ENCODE measurements at regions not wholly inside any gene's neighbourhood (a gene's known extent, or its start where the extent isn't known, plus 50 kb on each side); places are given as distances from the start of the nearest gene placed in this dataset.

DNA sequence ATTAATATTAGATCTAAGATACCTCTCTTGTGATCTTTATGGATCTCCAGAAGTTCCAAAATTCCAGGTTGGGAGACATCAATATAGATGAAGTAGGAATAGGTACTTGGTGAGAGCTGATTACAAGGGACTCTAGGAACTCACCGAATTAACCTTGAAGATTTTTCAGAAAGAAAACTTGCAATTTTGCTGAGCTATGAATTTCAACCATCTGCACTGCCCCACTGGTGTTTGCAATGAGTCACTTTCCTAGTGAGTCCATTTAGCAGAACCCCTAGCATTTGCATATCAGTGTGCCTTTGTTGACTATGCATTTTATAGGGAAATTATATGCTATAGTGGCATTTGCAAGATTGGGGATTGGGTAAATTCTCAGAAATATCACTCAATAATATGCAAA lies 122.0 kb downstream of the CTNND1 start:
- H3K4me1 ChIP-seq (ENCODE audit: control insufficient read depth in 1 of 2, insufficient read depth in 2 of 2, low read length in 2 of 2): no peaks in the 10 kb centered on the region
- no peak overlapping the region for H3K9ac ChIP-seq (ENCODE audit: low read length)
- no peaks in the 10 kb centered on the region for H3K27me3 ChIP-seq (ENCODE audit: insufficient read depth, low read length)
- H3K4me3 ChIP-seq (ENCODE audit: low read depth, low read length): no peak overlapping the region
- no peak overlapping the region for H4K8ac ChIP-seq (ENCODE audit: low read depth, low read length)
- peaks cover 2% of the 10 kb centered on the region for H3K9me3 ChIP-seq (ENCODE audit: insufficient read depth, low read depth, low read length)
- no peak overlapping the region for H4K91ac ChIP-seq (ENCODE audit: low read depth, low read length)
- no CpG with 5 or more reads among the region's 1 CpG for WGBS (ENCODE audit: extremely low coverage, insufficient coverage, insufficient read length)
- no peaks in the 10 kb centered on the region for H3K79me1 ChIP-seq (ENCODE audit: low read length)
- no peak overlapping the region for H2BK5ac ChIP-seq (ENCODE audit: low read depth, low read length, poor library complexity)
- no peak overlapping the region for H3K27ac ChIP-seq (ENCODE audit: low read depth, low read length)
- no peak overlapping the region for H2BK12ac ChIP-seq (ENCODE audit: low read length)
- no peak overlapping the region for H3K14ac ChIP-seq (ENCODE audit: low read length)
- no peak overlapping the region for H4K12ac ChIP-seq (ENCODE audit: low read depth, low read length)
- no peak overlapping the region for H2AK5ac ChIP-seq (ENCODE audit: low read length)
- no peak for DNase-seq
- no peaks in the 10 kb centered on the region for H3K36me3 ChIP-seq (ENCODE audit: control insufficient read depth in 1 of 2, insufficient read depth in 2 of 2, low read length in 2 of 2)
- H3K18ac ChIP-seq (ENCODE audit: low read length): no peak overlapping the region
- H2AFZ ChIP-seq (ENCODE audit: insufficient read depth, low read length, poor library complexity): no peak overlapping the region
- H3K23ac ChIP-seq (ENCODE audit: low read length): no peak overlapping the region
- no peak overlapping the region for H3K4ac ChIP-seq (ENCODE audit: low read depth, low read length)
- H2BK120ac ChIP-seq (ENCODE audit: insufficient read depth, low read length, poor library complexity): no peak overlapping the region
- no peaks in the 10 kb centered on the region for H3K79me2 ChIP-seq (ENCODE audit: control insufficient read depth, insufficient read depth, low read length, poor library complexity)
- H3K4me2 ChIP-seq (ENCODE audit: low read length): no peak overlapping the region

DNA sequence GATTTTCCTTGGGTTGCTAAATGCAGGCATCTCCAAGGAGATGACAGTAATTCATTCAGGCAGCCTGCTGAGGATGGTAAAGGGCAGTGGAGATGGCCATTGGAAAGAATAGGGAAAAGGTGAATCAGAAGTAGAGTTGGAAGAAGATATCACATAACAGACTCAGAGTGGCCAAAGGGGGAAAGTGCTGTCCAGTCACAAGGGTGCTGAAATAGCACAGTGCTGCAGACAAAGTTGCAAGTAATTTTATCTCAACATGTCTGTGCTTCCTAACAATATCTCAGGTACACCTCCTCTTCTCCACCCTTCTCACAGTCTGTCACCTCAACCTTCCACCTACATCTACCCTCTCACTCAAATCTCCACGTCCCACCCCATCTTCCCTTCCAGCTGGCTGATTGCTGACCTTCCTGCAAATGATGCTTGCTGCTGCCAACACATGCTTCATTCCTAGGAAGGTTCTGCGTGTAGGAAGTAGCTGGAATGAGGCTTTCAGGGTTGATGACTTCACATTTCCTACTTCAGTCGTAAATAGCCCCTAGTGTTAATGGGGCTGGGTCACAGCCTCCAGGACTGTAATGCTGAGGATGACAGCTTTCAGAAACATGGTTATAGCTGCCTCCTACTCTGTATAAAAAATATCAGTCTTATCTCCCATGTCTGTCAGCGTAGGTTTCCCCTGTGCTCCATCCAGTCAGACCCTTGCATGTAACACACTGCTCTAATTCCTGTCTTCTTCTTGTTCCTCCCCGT lies 123.9 kb downstream of the CTNND1 start:
- Histone ChIP-seq H2AFZ (ENCODE audit: insufficient read depth, low read length, poor library complexity) (no peak overlapping the region), H3K36me3 (ENCODE audit: control insufficient read depth in 1 of 2, insufficient read depth in 2 of 2, low read length in 2 of 2) (no peaks in the 10 kb centered on the region), H3K9ac (ENCODE audit: low read length) (peak overlapping the region; percentile 3), H3K4me2 (ENCODE audit: low read length) (no peak overlapping the region), H2BK5ac (ENCODE audit: low read depth, low read length, poor library complexity) (no peak overlapping the region), H4K91ac (ENCODE audit: low read depth, low read length) (no peak overlapping the region), H3K18ac (ENCODE audit: low read length) (no peak overlapping the region), H4K8ac (ENCODE audit: low read depth, low read length) (no peak overlapping the region), H4K12ac (ENCODE audit: low read depth, low read length) (no peak overlapping the region), H3K9me3 (ENCODE audit: insufficient read depth, low read depth, low read length) (peaks cover 2% of the 10 kb centered on the region), H3K79me1 (ENCODE audit: low read length) (no peaks in the 10 kb centered on the region), H3K27ac (ENCODE audit: low read depth, low read length) (no peak overlapping the region), H3K4me1 (ENCODE audit: control insufficient read depth in 1 of 2, insufficient read depth in 2 of 2, low read length in 2 of 2) (no peaks in the 10 kb centered on the region), H2BK12ac (ENCODE audit: low read length) (no peak overlapping the region), H3K4me3 (ENCODE audit: low read depth, low read length) (no peak overlapping the region), H3K23ac (ENCODE audit: low read length) (no peak overlapping the region), H2AK5ac (ENCODE audit: low read length) (no peak overlapping the region), H3K14ac (ENCODE audit: low read length) (no peak overlapping the region), H2BK120ac (ENCODE audit: insufficient read depth, low read length, poor library complexity) (no peak overlapping the region), H3K27me3 (ENCODE audit: insufficient read depth, low read length) (no peaks in the 10 kb centered on the region), H3K4ac (ENCODE audit: low read depth, low read length) (no peak overlapping the region), H3K79me2 (ENCODE audit: control insufficient read depth, insufficient read depth, low read length, poor library complexity) (no peaks in the 10 kb centered on the region)
- 100% methylated on average over 1 of the region's 5 CpGs for WGBS (ENCODE audit: extremely low coverage, insufficient coverage, insufficient read length)
- peak; percentile 37 to 46 for DNase-seq

DNA sequence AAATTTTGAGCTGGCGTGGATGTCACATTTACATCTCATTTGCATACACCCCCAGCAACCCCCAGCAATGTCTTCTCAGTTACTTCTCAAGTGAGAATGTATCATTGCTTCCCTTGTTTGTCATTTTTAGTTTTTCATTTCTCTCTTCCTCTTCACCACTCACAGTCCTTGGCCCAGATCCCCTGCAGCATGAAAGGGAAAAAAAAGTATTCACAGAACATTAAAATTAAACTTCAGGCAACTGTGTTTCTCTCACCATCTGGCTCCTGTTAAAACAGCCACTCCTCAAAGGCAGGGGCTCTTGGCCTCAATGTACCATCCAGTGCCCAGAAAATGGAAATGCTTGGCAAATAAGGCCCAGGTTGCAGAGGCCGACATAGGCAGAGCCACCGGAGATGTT lies 126.8 kb downstream of the CTNND1 start:
- Histone ChIP-seq H3K36me3 (ENCODE audit: control insufficient read depth in 1 of 2, insufficient read depth in 2 of 2, low read length in 2 of 2) (no peaks in the 10 kb centered on the region), H3K4ac (ENCODE audit: low read depth, low read length) (no peak overlapping the region), H2BK5ac (ENCODE audit: low read depth, low read length, poor library complexity) (no peak overlapping the region), H3K23ac (ENCODE audit: low read length) (no peak overlapping the region), H4K8ac (ENCODE audit: low read depth, low read length) (no peak overlapping the region), H3K9me3 (ENCODE audit: insufficient read depth, low read depth, low read length) (no peaks in the 10 kb centered on the region), H2AFZ (ENCODE audit: insufficient read depth, low read length, poor library complexity) (no peak overlapping the region), H4K91ac (ENCODE audit: low read depth, low read length) (no peak overlapping the region), H3K4me1 (ENCODE audit: control insufficient read depth in 1 of 2, insufficient read depth in 2 of 2, low read length in 2 of 2) (no peaks in the 10 kb centered on the region), H3K79me1 (ENCODE audit: low read length) (no peaks in the 10 kb centered on the region), H3K27ac (ENCODE audit: low read depth, low read length) (no peak overlapping the region), H4K12ac (ENCODE audit: low read depth, low read length) (no peak overlapping the region), H3K27me3 (ENCODE audit: insufficient read depth, low read length) (no peaks in the 10 kb centered on the region), H3K79me2 (ENCODE audit: control insufficient read depth, insufficient read depth, low read length, poor library complexity) (no peaks in the 10 kb centered on the region), H3K9ac (ENCODE audit: low read length) (no peak overlapping the region), H2BK12ac (ENCODE audit: low read length) (no peak overlapping the region), H2AK5ac (ENCODE audit: low read length) (no peak overlapping the region), H3K4me3 (ENCODE audit: low read depth, low read length) (no peak overlapping the region), H3K14ac (ENCODE audit: low read length) (no peak overlapping the region), H3K18ac (ENCODE audit: low read length) (no peak overlapping the region), H3K4me2 (ENCODE audit: low read length) (no peak overlapping the region), H2BK120ac (ENCODE audit: insufficient read depth, low read length, poor library complexity) (no peak overlapping the region)
- DNase-seq: no peak
- WGBS (ENCODE audit: extremely low coverage, insufficient coverage, insufficient read length): no CpG with 5 or more reads among the region's 3 CpGs

DNA sequence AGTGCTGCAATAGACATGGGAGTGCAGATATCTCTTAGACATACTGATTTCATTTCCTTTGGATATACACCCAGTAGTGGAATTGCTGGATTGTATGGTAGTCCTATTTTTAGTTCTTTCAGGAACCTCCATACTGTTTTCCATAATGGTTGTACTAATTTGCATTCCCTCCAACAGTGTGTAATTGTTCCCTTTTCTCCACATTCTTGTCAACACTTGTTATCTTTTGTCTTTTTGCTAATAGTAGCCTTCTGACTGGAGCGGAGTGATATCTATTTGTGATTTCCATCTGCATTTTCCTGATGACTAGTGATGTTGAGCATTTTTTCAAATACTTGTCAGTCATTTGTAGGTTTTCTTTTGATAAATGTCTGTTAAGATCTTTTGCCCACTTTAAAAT lies 128.9 kb downstream of the CTNND1 start:
- no peak overlapping the region for H4K8ac ChIP-seq (ENCODE audit: low read depth, low read length)
- H3K23ac ChIP-seq (ENCODE audit: low read length): no peak overlapping the region
- no peak overlapping the region for H3K14ac ChIP-seq (ENCODE audit: low read length)
- H2BK120ac ChIP-seq (ENCODE audit: insufficient read depth, low read length, poor library complexity): no peak overlapping the region
- no peak overlapping the region for H2AK5ac ChIP-seq (ENCODE audit: low read length)
- H3K9me3 ChIP-seq (ENCODE audit: insufficient read depth, low read depth, low read length): no peaks in the 10 kb centered on the region
- no peak overlapping the region for H3K27ac ChIP-seq (ENCODE audit: low read depth, low read length)
- H3K4me2 ChIP-seq (ENCODE audit: low read length): no peak overlapping the region
- no peak overlapping the region for H4K91ac ChIP-seq (ENCODE audit: low read depth, low read length)
- no CpG with 5 or more reads among the region's 1 CpG for WGBS (ENCODE audit: extremely low coverage, insufficient coverage, insufficient read length)
- H2BK5ac ChIP-seq (ENCODE audit: low read depth, low read length, poor library complexity): no peak overlapping the region
- no peaks in the 10 kb centered on the region for H3K79me2 ChIP-seq (ENCODE audit: control insufficient read depth, insufficient read depth, low read length, poor library complexity)
- no peak overlapping the region for H3K18ac ChIP-seq (ENCODE audit: low read length)
- H3K36me3 ChIP-seq (ENCODE audit: control insufficient read depth in 1 of 2, insufficient read depth in 2 of 2, low read length in 2 of 2): no peaks in the 10 kb centered on the region
- H3K4ac ChIP-seq (ENCODE audit: low read depth, low read length): no peak overlapping the region
- no peak overlapping the region for H3K9ac ChIP-seq (ENCODE audit: low read length)
- no peak overlapping the region for H2BK12ac ChIP-seq (ENCODE audit: low read length)
- H3K4me3 ChIP-seq (ENCODE audit: low read depth, low read length): no peak overlapping the region
- no peaks in the 10 kb centered on the region for H3K79me1 ChIP-seq (ENCODE audit: low read length)
- no peaks in the 10 kb centered on the region for H3K27me3 ChIP-seq (ENCODE audit: insufficient read depth, low read length)
- no peaks in the 10 kb centered on the region for H3K4me1 ChIP-seq (ENCODE audit: control insufficient read depth in 1 of 2, insufficient read depth in 2 of 2, low read length in 2 of 2)
- no peak overlapping the region for H2AFZ ChIP-seq (ENCODE audit: insufficient read depth, low read length, poor library complexity)
- no peak overlapping the region for H4K12ac ChIP-seq (ENCODE audit: low read depth, low read length)
- peak; percentile 30 to 91 for DNase-seq
